Activated CD4-positive, CD25-positive, alpha-beta regulatory T cell treated with anti-CD3 and anti-CD28 coated beads, Interleukin-2, amount 50 U/mL, for 24 hours (primary cell): ENCODE measurements at regions not wholly inside any gene's neighbourhood (a gene's known extent, or its start where the extent isn't known, plus 50 kb on each side); places are given as distances from the start of the nearest gene placed in this dataset.

Experiments
- ATAC-seq, 2 donors: fragments of 150-1000 bp; cut with Tn5 transposase; one replicate each; pipeline ENCODE4 v1.10.0; 2021; ENCODE audit warnings: mild to moderate bottlenecking in 1 of 2, moderate library complexity in 1 of 2

DNA sequence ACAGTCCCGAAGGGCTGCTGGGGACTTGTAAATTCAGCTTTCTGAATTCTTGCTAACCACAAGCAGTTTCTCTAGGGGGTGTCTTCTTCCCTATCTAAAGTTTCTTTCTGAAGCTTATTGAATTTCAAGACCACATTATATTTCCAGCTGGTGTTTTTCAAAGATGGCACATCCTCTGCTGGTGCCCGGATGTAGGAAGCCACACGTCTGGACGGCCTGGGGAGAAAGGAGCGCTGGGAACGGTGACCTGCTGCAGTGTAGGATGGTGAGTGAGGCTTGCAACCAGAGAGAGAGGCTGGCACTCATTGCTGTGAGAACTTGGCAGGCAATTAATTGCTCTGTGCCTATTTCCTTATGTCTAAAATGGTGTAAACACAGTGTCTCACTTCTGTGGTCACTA lies 776.4 kb downstream of the TYW1 start:
- no peak for ATAC-seq

DNA sequence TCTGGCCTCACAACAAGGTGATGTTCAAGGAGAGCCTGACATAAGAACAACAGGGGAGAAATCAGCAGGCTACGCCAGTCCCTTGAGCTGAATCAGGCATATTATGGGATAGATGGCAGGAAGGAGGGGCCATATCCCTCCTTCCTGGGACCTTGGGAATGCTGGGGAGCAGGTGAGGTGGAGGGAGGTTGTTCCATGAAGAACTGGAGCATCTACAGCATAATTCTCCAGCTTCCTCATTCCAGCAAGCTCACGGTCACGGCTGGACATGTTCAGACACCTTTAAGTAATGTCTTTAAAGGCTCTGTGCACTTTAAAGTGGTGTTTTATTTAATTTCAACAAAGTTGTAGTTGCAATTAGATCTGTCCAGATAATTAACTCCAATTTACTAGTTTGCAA lies 780.5 kb downstream of the TYW1 start:
- ATAC-seq, result no peak

DNA sequence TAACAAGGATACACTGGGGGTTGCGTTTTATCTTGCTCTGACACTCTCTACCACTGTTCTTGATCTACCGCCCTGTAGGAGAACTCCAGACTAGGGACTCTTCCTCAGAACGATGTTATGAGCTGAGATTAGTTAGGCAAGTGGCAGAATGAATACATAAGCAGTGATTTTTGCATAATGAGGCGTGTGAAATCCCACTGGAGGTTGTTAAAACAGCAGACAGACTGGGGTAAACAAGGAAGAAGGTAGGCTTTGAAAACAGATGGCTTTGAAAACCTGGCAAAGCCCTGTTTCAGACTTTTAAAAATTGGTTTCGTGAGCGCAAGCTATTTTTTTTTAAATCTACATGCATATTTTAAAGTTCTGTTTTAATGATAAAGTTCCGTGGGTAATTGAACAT lies 785.2 kb downstream of the TYW1 start:
- ATAC-seq, result no peak

DNA sequence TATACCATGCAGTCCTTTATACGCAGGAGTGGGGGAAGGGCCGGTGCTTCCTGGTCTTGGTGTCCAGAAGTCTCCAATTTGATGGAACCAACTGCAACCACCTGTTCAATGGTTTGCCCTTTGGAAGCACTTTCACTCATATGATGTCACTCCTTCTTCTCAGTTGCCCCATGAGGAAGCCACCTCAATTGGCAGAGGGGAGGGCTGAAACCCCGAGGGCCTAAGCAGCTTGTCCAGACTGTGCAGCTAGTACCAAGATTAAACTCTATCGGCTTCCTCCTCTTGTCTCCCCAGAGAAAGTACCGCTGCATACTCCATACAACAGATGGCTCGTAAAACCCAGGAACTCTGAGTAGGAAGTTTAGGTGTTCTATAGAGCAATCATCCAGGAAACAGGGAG lies 789.4 kb downstream of the TYW1 start:
- no peak for ATAC-seq

DNA sequence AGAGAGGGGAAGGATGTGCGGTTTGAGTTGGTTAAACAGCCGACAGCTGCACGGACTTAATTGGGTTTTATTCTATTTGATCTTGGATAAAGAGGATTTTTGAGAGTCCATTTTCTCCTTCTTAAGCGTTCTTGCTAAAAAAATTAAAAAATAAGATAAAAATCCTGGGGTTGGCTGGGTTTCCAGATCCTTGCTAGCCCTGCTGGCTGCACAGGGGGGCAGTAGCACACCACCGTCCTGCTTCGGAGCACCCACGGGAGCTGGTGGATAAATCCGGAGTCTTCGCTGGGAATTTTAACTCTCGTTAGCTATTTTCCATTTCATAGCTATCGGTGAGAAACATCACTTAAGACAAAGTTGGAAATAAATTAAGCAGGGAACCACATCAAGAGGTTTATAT lies 792.0 kb downstream of the TYW1 start:
- no peak for ATAC-seq

DNA sequence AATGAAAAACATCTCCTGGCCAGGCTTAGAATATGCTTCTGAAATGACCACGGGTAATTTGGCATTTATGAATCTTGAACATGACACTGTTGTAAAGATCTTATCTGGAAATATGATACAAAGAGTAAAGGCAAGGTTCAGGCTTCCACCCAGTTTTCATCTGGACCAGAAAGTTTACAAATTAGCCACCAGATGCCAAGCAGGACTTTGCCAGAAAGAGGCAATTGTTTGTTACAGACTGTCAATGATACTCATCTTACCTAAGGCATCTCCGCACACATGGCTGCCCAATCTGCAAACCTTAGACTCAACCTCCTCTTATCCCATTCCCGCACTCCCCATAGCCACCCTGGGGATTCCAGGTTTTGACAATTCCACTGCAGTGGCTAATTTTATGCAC lies 795.3 kb downstream of the TYW1 start:
- no peak for ATAC-seq

DNA sequence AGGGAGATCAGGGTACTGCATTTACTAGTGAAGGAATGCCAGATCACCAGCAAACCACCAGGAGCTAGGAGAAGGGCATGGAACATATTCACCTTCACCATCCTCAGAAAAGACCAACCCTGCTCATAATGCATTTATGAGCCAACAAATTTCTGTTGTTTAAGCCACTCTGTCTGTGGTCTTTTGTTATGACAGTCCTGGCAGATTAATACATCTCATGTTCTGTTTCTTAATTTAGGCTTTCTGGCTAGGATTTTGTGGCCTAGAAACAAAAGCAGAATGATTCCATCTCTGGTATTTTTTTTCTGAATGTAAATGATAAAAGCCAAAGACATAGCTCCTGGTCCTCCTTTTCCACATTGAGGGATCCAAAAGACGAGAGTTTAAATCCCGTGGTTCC lies 797.9 kb downstream of the TYW1 start:
- no peak for ATAC-seq

DNA sequence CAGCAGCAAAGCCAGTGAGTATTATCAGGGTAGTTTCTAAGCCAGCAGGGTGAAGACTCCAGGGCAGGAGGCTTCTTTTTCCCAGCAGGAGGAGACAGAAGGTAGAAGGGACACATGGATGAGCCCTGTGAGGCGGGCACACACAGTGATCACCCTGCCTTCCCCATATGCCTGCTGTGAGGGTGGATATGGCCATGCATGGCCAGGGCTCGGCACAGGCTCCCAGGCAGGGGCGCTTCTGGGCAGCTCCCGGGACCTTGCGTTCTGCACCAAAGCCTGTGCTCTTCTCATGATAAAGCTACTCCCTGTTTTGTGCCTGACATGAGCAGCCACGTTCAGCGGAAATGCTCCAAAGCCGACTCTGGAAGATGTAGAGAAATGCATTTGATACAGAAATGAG lies 807.2 kb downstream of the TYW1 start:
- no peak for ATAC-seq

DNA sequence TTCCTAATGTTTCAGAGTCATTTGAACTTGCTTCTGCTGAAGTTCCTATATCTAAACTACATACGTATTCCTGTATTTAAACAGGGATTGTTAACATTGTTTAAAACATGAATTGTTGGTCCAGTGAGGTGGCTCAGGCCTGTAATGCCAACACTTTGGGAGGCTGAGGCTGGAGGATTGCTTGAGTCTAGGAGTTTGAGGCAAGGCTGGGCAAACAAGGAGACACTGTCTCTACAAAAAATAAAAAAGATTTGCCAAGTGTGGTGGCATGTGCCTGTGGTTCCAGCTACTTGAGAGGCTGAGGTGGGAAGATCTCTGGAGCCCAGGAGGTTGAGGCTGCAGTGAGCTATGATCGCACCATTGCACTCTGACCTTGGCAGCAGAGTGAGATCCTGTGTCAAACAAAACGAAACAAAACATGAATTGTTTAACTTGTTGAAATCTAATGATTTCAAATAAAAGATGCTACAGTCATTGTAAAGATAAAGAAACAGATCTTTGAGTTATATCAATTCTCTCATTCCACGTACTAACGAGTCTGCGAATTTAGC lies 809.4 kb downstream of the TYW1 start:
- no peak for ATAC-seq

DNA sequence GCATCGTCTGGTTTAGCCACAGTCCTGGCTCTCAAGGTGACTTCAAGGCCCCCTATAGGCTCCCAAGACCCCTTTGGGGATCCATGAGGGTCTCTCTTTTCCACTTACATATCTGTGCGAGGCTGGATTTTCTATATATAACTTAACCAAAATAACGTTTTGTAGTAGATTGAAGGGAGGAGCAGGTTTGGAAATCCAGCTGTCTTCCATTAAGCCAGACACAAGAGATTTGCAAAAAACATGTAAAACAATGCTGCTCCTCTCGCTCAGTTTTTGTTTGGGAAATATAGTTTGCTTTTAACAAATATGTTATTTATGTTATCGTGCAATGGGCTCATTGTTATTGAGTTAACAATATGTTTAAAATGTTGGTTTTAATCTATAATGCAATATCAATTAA lies 811.2 kb downstream of the TYW1 start:
- ATAC-seq, result no peak

DNA sequence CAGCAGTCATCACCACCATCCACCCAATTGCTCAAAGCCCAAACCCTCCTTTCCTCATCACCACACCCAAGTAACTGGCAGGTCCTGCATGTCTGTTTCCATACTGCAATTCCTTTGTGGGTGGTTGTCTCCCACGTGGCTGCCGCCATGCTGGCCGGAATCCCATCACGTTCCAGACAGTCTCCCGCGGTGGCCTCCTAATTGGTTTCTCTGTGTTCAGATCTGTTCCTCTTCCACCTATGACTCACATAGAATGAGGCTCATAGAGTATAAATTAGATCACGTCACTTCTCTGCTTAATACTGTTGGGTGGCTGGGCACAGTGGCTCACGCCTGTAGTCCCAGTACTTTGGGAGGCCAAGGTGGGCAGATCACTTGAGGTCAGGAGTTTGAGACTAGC lies 813.0 kb downstream of the TYW1 start:
- ATAC-seq, result no peak

DNA sequence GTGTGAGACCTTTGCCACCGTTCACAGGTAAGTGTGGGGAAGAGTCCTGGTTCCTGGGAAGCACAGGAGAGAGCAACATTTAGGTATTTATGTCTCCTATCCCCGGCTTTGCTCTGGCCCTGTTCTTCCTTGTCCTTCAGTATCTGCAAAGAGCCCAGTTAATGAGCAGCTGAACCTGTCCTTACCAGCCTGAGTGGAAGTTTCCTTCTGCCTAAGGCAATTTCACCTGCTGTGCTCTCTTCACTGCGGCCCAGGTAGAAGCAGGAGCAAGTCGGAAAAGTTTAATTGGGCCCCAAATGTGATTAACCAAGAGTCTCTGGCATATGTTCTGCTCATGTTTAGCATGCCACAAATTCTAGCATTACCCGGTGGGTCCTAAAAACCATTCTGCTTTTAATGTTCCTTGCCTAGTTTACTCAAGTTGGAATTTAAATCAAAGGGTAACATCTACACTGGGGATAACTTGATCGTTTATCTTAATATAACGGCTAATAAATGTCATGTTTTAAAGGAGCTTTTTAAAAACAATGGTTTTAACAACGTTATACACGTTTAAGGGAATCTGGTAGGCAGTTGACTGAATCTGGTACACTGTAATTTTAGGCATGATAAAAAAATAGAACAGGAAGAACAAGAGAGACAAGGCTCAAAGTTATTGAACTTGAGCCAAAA lies 817.1 kb downstream of the TYW1 start:
- no peak for ATAC-seq

DNA sequence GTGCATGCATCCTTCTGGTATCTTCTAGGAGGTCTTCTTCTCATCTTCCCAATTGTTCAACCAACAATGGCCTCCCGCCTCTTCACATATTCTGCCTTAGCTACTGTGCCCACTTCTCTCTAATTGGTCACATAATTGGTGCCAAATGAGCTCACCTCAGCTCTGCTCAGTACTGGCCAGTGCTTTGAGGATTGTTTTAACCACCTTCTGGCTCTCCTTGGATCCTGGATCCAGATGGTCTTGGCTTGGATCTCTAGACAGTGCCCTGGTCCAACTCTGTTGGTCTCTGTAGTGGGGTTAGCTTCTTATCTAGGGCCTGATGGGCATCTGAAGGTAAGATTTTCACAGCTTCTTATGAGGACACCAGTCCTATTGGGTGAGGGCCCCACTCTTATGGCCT lies 820.8 kb downstream of the TYW1 start:
- ATAC-seq, result no peak

DNA sequence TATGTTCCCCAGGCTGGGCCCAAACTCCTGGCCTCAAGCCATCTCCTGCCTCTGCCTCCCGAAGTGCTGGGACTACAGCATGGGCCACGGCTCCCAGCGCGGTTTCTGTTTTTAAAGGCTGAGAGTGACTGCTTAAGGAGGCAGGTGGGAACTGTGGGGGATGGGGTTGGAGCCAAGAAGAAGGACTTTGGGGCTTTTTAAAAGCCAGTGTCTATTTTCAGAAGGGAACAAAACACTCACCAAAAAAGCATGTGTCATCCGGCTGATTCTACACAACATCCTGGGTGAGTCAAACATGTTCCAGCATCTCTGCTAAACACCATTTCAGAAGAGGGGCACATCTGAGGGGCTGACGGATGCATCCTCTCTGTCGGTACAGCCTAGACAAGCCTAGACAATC lies 824.5 kb downstream of the TYW1 start:
- no peak for ATAC-seq

DNA sequence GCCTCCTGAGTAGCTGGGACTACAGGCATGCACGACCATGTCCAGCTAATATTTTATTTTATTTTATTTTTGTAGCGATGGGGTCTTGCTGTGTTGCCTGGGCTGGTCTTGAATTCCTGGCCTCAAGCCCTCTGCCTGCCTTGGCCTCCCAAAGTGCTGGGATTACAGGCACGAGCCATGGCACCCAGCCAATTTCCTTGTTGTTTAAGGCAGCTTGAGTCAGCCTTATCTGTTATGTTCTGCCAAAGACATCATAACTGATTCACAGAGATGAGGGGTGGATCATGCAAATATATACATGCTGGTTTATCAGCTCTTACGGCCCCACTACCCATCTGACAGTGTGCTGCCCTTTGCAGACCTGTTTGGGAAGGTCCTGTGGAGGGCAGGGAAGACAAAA lies 826.7 kb downstream of the TYW1 start:
- no peak for ATAC-seq

DNA sequence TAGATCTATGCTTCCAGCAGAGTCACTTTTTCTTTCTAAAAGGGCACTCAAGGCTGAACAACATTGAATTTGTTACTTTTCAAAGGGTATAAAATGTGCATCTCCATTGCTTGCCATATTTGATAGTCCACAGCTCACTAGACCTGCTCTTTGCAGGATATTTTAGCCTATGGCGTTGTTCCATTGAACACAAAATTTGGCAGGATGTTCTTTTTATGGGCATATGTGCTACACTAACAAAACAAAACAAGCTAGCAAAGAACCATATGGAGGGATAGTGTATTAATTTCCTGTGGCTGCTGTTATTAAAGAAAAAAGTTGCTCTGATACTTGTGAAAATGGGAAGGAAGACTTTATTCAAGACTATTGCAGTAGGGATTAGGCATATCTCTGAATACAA lies 828.7 kb downstream of the TYW1 start:
- ATAC-seq, result no peak

DNA sequence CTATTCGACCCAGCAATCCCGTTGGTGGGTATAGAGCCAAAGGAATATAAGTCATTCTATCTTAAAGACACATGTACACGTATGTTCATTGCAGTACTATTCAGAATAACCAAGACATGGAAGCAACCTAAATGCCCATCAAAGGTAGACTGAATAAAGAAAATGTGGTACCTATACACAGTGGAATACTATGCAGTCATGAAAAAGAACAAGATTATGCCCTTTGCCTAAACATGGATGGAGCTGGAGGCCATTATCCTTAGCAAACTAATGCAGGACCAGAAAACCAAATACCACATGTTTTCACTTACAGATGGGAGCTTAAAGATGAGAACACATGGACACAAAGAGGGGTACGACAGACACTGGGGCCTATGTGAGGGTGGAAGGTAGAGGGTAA lies 845.3 kb downstream of the TYW1 start:
- no peak for ATAC-seq

DNA sequence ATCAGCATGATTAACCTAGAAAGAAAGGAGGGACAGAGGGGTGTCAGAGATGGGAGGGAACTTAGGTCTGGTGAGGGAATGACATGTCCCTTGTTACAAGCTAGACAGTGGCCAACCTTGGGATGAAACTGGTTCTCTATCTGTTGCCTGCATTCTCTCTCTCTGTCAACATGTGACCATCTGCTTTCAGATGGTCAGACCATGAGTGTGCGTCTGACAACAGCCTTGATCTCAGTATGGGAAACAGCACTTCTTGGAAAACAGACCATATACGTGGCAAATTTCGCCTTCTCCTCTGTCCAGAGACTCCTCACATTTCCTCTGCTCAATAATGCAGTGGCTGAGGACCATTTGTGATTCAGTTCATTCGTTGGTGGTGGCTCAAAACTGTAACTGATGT lies 845.9 kb downstream of the TYW1 start:
- ATAC-seq, result no peak

DNA sequence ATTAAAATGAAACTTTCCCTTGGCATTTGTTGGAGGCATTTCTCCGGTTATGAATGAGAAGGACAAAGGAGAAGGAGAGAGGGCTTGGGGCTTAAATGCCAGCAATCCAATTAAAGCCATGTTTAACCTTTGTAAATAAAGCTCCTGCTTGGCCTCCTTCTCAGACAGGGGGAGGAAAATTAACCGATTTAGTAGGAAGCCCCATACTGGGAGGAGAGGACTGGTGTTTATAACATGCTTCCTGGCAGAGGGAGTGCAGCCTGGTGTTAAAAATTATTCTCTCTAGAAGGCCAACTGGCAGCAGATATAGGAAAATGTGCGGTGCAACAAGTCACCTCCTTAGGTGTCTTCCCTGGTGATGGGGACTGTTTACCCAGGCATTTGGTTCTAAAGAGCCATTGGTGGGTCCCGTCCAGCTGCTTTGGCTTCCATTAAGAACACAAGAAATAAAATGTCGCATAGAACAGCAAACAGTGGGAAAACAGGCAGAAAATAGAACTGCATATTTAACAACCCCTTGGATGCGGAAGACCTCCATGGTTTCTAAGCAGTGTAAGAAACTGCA lies 846.5 kb downstream of the TYW1 start:
- no peak for ATAC-seq

DNA sequence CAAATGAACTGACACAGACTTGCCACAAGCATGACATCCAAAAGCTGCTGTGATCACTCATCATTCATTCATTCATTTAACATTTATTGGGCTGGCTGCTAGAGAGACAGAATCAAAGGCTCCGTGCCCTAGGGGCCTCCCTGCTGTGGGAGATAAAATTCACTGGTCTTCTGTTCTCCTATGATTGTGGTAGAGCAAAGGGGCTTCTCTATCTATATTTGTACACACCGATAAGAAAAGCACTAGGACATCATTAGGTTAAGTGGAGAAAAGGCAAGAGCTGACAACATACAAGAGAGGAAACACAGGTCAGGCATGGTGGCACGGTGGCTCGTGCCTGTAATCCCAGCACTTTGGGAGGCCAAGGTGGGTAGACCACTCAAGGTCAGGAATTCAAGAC lies 847.0 kb downstream of the TYW1 start:
- ATAC-seq, result no peak

DNA sequence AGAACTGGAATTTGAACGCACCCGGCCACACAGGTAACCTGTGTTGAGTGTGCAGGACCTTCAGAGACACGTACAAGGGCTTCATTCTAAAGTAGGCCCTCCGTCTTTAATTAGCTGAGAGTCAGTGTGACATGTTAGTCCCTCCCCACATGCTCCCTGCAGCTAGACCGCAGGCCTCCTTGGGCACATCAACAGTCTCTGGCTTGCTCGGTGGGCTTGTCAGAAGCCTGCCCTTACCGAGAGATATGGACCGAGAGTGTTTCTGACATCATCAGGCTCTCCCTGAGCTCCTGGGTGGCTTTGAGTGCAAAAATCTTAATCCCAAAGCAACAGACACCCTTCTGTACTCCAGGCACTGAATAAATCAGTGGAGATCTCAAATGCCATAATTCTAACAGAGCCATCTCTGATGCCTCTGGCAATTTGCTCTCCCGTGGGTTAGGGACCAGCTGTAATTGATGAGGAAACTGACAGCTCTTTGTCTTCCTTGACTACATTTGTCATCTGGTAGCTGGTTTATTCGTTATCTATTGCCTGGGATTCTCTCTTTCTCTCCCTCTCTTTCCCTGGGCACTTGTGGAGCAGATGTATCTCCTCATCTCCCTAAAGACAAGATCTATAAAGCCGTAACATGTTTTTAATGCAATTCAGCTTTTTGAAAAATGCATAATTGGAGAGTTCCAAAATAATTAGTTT lies 850.6 kb downstream of the TYW1 start:
- no peak for ATAC-seq

DNA sequence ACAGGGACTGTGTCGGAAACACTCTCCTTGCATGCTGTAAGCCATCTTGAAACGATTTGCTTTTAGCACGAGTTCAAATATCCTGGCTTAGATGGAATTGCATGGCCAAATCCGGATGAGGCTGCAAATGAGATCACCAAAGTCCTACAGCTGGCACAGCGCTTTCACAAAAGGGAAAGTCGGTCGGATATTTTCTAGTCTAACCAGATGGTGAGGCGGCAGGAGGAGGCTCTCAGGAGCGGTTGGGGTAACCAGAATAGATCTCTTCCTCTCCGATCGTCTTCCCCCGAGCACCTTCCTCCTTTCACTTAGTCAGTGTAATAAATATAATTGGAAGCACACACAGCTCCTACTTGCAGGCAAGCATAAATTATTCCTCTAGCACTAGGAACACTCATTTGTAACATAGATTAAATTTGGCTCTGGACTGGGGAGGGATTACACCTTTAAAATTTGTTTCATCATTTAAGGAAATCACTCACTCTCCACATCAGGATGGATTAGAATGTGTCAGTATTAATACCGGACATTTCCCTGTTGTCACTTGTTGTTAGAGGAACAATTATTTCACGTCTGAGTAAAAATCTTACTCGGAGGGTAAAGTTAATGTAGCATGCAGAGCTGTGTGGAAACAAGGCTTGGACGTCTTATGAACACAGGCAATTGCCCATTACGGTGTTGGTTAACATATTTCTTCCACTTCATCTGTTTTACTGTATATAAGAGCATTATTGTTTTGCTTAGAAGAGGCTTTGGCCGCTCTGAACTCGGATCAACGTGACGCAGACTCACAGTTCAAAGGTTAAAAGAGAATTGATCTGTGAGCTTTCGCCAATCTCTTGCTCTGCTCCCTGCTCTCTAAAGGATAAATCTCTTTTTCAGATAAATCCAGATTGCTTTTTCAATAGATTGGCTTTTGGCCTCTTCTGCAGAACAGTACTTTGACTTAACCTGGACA lies 857.9 kb downstream of the TYW1 start:
- no peak for ATAC-seq

DNA sequence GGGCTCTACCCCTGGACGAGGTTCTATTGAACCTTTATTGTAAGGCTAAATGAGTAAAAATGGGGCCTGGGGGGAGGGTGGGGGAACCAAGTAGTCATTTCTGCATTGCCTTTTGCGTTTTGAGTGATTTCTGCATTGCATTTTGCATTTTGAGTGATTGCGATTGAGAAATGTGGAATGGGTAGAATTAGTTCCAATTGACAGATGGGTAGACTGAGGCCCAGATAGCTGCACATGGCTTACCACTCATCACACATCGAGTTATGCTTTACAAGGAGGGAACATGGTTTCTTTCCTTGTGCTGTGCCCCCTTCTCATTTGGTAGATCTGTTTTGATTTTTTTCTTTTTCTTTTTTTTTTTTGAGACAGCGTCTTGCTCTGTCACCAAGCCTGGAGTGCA lies 858.7 kb downstream of the TYW1 start:
- no peak for ATAC-seq
